WTC11 (cell line): ENCODE measurements at regions not wholly inside any gene's neighbourhood (a gene's known extent, or its start where the extent isn't known, plus 50 kb on each side); places are given as distances from the start of the nearest gene placed in this dataset.

ENCODE experiments used
- ATAC-seq: fragments of 200-7000 bp; cut with Tn5 transposase; 2 replicates; pipeline ENCODE4 v1.10.0; 2021; ENCODE audit warnings: mild to moderate bottlenecking, moderate library complexity
- CTCF ChIA-PET: fragments of 300-600 bp; sonication (Branson Sonifier 250); formaldehyde crosslinking; loops from one replicate; lab custom pipeline; 2021; ENCODE audit warnings: antibody characterized with exemption; lab: Charles Lee
- POLR2A ChIA-PET: fragments of 350-600 bp; sonication (Branson Sonifier 250); formaldehyde crosslinking; loops from one replicate; lab custom pipeline; 2021; ENCODE audit warnings: antibody characterized with exemption; lab: Charles Lee
- DNase-seq: peaks from one replicate; pipeline ENCODE4 v3.0.0; 2021; ENCODE audit warnings: low spot score
- H3K27ac Mint-ChIP-seq: 2 replicates; pipeline ENCODE4 v1.8.0; 2021; ENCODE audit warnings: mixed read lengths
- H3K27me3 Mint-ChIP-seq: 2 replicates; pipeline ENCODE4 v1.8.0; 2021; ENCODE audit warnings: low read depth, mild to moderate bottlenecking, moderate library complexity, mixed read lengths
- H3K36me3 Mint-ChIP-seq: 2 replicates; pipeline ENCODE4 v1.8.0; 2021; ENCODE audit warnings: mixed read lengths
- H3K4me1 Mint-ChIP-seq: 2 replicates; pipeline ENCODE4 v1.8.0; 2022; ENCODE audit warnings: mixed read lengths
- H3K4me3 Mint-ChIP-seq: 2 replicates; pipeline ENCODE4 v1.8.0; 2021; ENCODE audit warnings: mild to moderate bottlenecking, moderate library complexity, mixed read lengths
- H3K9me3 Mint-ChIP-seq: 2 replicates; pipeline ENCODE4 v1.8.0; 2021; ENCODE audit warnings: mixed read lengths
- AFF4 ChIP-seq: sonication (generic); formaldehyde crosslinking; IDR thresholded peaks from 2 replicates; pipeline ENCODE4 v1.8.1; 2023; ENCODE audit warnings: mild to moderate bottlenecking, missing genetic modification reagents, borderline replicate concordance
- E2F4 ChIP-seq: sonication (generic); formaldehyde crosslinking; IDR thresholded peaks from 2 replicates; pipeline ENCODE4 v1.8.1; 2022; ENCODE audit warnings: low read depth, mild to moderate bottlenecking, moderate library complexity, missing genetic modification reagents, borderline replicate concordance
- EMX1 ChIP-seq: fragments of 250-450 bp; sonication (Bioruptor Pico); IDR thresholded peaks from 2 replicates; pipeline ENCODE4 v1.8.0; 2021; ENCODE audit warnings: mild to moderate bottlenecking
- ETV6 ChIP-seq: sonication (generic); formaldehyde crosslinking; IDR thresholded peaks from 2 replicates; pipeline ENCODE4 v1.8.1; 2022; ENCODE audit warnings: mild to moderate bottlenecking, missing genetic modification reagents
- FOXJ3 ChIP-seq: sonication (generic); formaldehyde crosslinking; IDR thresholded peaks from 2 replicates; pipeline ENCODE4 v1.9.0; 2021; ENCODE audit warnings: missing genetic modification reagents, mild to moderate bottlenecking, borderline replicate concordance
- FOXP4 ChIP-seq: sonication (generic); formaldehyde crosslinking; IDR thresholded peaks from 2 replicates; pipeline ENCODE4 v1.8.0; 2022; ENCODE audit warnings: mild to moderate bottlenecking, missing genetic modification reagents
- JAZF1 ChIP-seq: fragments of 250-450 bp; sonication (Bioruptor Pico); IDR thresholded peaks from 2 replicates; pipeline ENCODE4 v1.9.0; 2021; ENCODE audit warnings: moderate library complexity, mild to moderate bottlenecking, inconsistent platforms
- MXD4 ChIP-seq: fragments of 250-450 bp; sonication (Bioruptor Pico); IDR thresholded peaks from 2 replicates; pipeline ENCODE4 v1.8.0; 2021; ENCODE audit warnings: mild to moderate bottlenecking, moderate library complexity, borderline replicate concordance
- NFATC4 ChIP-seq: fragments of 250-450 bp; sonication (Bioruptor Pico); IDR thresholded peaks from 2 replicates; pipeline ENCODE4 v1.9.0; 2021; ENCODE audit warnings: mild to moderate bottlenecking
- NFE2L1 ChIP-seq: sonication (generic); formaldehyde crosslinking; IDR thresholded peaks from 2 replicates; pipeline ENCODE4 v1.8.1; 2023; ENCODE audit warnings: missing genetic modification reagents
- NR1H2 ChIP-seq: sonication (generic); formaldehyde crosslinking; IDR thresholded peaks from 2 replicates; pipeline ENCODE4 v1.9.0; 2021; ENCODE audit warnings: mild to moderate bottlenecking, moderate library complexity, missing genetic modification reagents
- NR2C2 ChIP-seq: sonication (generic); formaldehyde crosslinking; IDR thresholded peaks from 2 replicates; pipeline ENCODE4 v1.8.0; 2022; ENCODE audit warnings: mild to moderate bottlenecking, missing genetic modification reagents
- NR3C1 ChIP-seq: sonication (generic); formaldehyde crosslinking; conservative IDR thresholded peaks from 2 replicates; pipeline ENCODE4 v1.8.1; 2023; ENCODE audit warnings: low read depth, mild to moderate bottlenecking, missing genetic modification reagents
- SP1 ChIP-seq: sonication (generic); formaldehyde crosslinking; conservative IDR thresholded peaks from 2 replicates; pipeline ENCODE4 v1.8.1; 2022; ENCODE audit warnings: missing genetic modification reagents
- TEAD4 ChIP-seq: sonication (generic); formaldehyde crosslinking; IDR thresholded peaks from 2 replicates; pipeline ENCODE4 v1.8.0; 2022; ENCODE audit warnings: mild to moderate bottlenecking, missing genetic modification reagents
- ZBTB21 ChIP-seq: sonication (generic); formaldehyde crosslinking; IDR thresholded peaks from 2 replicates; pipeline ENCODE4 v1.8.1; 2023; ENCODE audit warnings: mild to moderate bottlenecking, missing genetic modification reagents, borderline replicate concordance
- ZNF121 ChIP-seq: sonication (generic); formaldehyde crosslinking; IDR thresholded peaks from 2 replicates; pipeline ENCODE4 v1.8.0; 2023; ENCODE audit warnings: missing genetic modification reagents
- ZNF138 ChIP-seq: sonication (generic); formaldehyde crosslinking; conservative IDR thresholded peaks from 2 replicates; pipeline ENCODE4 v1.8.1; 2022; ENCODE audit warnings: mild to moderate bottlenecking, moderate library complexity, missing genetic modification reagents
- TF ChIP-seq, protein P1 (sequence below): sonication (generic); formaldehyde crosslinking; IDR thresholded peaks from 2 replicates; pipeline ENCODE4 v1.8.0; 2023; ENCODE audit warnings: missing genetic modification reagents
- TF ChIP-seq, protein P2 (sequence below): sonication (generic); formaldehyde crosslinking; IDR thresholded peaks from 2 replicates; pipeline ENCODE4 v1.8.1; 2022; ENCODE audit warnings: missing genetic modification reagents, borderline replicate concordance
- TF ChIP-seq, protein P3 (sequence below): sonication (generic); formaldehyde crosslinking; IDR thresholded peaks from 2 replicates; pipeline ENCODE4 v1.8.1; 2023; ENCODE audit warnings: mild to moderate bottlenecking, missing genetic modification reagents
- TF ChIP-seq, protein P4 (sequence below): fragments of 250-450 bp; sonication (Bioruptor Pico); IDR thresholded peaks from 2 replicates; pipeline ENCODE4 v1.9.0; 2021; ENCODE audit warnings: mild to moderate bottlenecking
- TF ChIP-seq, protein P5 (sequence below): sonication (generic); formaldehyde crosslinking; conservative IDR thresholded peaks from 2 replicates; pipeline ENCODE4 v1.8.1; 2022; ENCODE audit warnings: mild to moderate bottlenecking, missing genetic modification reagents
- TF ChIP-seq, protein P6 (sequence below): fragments of 250-450 bp; sonication (Bioruptor Pico); IDR thresholded peaks from 2 replicates; pipeline ENCODE4 v1.9.0; 2021; ENCODE audit warnings: moderate library complexity, mild to moderate bottlenecking, inconsistent platforms, borderline replicate concordance

DNA sequence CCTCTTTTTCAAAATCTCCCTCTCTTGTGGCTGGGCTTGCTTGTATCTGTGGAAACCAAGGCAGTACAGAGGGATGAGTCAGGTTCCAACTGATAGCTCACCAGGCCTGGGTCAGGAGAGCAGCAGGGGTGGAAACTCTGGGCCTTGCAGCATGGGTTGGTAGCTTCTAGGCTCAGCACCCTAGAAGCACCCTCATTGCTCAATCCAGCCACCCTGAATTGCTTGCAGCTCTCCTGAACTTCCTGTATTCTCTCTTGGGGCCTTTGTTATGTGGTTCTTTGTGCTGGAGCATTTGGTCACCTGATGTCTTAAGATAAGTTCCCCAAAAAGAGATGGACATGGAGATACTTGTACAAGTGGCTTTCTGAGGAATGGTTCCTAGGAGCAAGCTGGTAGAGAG lies 169.4 kb downstream of the IRX5 start:
- TF ChIP-seq EMX1 (CRISPR knock-in tag) (no peak), SP1 (no peak), NR1H2 (CRISPR knock-in tag) (no peak), NR3C1 (CRISPR knock-in tag) (no peak), TEAD4 (no peak), AFF4 (no peak), JAZF1 (CRISPR knock-in tag) (no peak), MXD4 (CRISPR knock-in tag) (no peak), NFATC4 (no peak), ZBTB21 (CRISPR knock-in tag) (no peak), ETV6 (CRISPR knock-in tag) (no peak), NR2C2 (CRISPR knock-in tag) (no peak)
- TF ChIP-seq, protein P1, sequence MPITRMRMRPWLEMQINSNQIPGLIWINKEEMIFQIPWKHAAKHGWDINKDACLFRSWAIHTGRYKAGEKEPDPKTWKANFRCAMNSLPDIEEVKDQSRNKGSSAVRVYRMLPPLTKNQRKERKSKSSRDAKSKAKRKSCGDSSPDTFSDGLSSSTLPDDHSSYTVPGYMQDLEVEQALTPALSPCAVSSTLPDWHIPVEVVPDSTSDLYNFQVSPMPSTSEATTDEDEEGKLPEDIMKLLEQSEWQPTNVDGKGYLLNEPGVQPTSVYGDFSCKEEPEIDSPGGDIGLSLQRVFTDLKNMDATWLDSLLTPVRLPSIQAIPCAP, result no peak
- TF ChIP-seq, protein P2, sequence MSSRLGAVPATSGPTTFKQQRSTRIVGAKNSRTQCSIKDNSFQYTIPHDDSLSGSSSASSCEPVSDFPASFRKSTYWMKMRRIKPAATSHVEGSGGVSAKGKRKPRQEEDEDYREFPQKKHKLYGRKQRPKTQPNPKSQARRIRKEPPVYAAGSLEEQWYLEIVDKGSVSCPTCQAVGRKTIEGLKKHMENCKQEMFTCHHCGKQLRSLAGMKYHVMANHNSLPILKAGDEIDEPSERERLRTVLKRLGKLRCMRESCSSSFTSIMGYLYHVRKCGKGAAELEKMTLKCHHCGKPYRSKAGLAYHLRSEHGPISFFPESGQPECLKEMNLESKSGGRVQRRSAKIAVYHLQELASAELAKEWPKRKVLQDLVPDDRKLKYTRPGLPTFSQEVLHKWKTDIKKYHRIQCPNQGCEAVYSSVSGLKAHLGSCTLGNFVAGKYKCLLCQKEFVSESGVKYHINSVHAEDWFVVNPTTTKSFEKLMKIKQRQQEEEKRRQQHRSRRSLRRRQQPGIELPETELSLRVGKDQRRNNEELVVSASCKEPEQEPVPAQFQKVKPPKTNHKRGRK (CRISPR knock-in tag), result no peak
- TF ChIP-seq, protein P3, sequence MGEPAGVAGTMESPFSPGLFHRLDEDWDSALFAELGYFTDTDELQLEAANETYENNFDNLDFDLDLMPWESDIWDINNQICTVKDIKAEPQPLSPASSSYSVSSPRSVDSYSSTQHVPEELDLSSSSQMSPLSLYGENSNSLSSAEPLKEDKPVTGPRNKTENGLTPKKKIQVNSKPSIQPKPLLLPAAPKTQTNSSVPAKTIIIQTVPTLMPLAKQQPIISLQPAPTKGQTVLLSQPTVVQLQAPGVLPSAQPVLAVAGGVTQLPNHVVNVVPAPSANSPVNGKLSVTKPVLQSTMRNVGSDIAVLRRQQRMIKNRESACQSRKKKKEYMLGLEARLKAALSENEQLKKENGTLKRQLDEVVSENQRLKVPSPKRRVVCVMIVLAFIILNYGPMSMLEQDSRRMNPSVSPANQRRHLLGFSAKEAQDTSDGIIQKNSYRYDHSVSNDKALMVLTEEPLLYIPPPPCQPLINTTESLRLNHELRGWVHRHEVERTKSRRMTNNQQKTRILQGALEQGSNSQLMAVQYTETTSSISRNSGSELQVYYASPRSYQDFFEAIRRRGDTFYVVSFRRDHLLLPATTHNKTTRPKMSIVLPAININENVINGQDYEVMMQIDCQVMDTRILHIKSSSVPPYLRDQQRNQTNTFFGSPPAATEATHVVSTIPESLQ (CRISPR knock-in tag), result no peak
- TF ChIP-seq, all 79 proteins: peak for 0
- Mint-ChIP-seq H3K4me1 (peaks cover 6% of the 10 kb centered on the region; the same call in 1 of the 2 replicates), H3K27me3 (no peaks in the 10 kb centered on the region), H3K36me3 (peaks cover 4% of the 10 kb centered on the region; the same call in 1 of the 2 replicates), H3K4me3 (no peak overlapping the region), H3K27ac (no peak overlapping the region), H3K9me3 (peaks cover 22% of the 10 kb centered on the region)
- DNase-seq (no peak), ATAC-seq (no peak)
- ChIA-PET POLR2A (no interaction called here), CTCF (no interaction called here)

GRCh38 chr16:55101026-55101425 lies 170.4 kb downstream of the IRX5 start:
- Mint-ChIP-seq H3K27me3 (no peaks in the 10 kb centered on the region), H3K36me3 (peaks cover 4% of the 10 kb centered on the region; the same call in 1 of the 2 replicates), H3K4me3 (no peak overlapping the region), H3K9me3 (peaks cover 22% of the 10 kb centered on the region), H3K4me1 (peaks cover 6% of the 10 kb centered on the region; the same call in 1 of the 2 replicates), H3K27ac (no peak overlapping the region)
- ChIA-PET POLR2A (no interaction called here), CTCF (interaction anchor here (1.0 kb wide), 1 partner anchor 66 kb away, joined by 3 read pairs; no protein-coding TSS in a partner anchor)
- DNase-seq (no peak), ATAC-seq (no peak)
- no peak for TF ChIP-seq ZNF121 (CRISPR knock-in tag)
- TF ChIP-seq JAZF1 (CRISPR knock-in tag), result no peak
- TF ChIP-seq, protein P4, sequence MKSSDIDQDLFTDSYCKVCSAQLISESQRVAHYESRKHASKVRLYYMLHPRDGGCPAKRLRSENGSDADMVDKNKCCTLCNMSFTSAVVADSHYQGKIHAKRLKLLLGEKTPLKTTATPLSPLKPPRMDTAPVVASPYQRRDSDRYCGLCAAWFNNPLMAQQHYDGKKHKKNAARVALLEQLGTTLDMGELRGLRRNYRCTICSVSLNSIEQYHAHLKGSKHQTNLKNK, result no peak
- TF ChIP-seq NFE2L1 (CRISPR knock-in tag), result no peak
- no peak for TF ChIP-seq E2F4 (CRISPR knock-in tag)
- TF ChIP-seq ZNF138 (CRISPR knock-in tag), result no peak
- TF ChIP-seq, protein P5, sequence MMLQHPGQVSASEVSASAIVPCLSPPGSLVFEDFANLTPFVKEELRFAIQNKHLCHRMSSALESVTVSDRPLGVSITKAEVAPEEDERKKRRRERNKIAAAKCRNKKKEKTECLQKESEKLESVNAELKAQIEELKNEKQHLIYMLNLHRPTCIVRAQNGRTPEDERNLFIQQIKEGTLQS, result no peak
- TF ChIP-seq FOXJ3 (CRISPR knock-in tag), result no peak
- TF ChIP-seq, protein P6, sequence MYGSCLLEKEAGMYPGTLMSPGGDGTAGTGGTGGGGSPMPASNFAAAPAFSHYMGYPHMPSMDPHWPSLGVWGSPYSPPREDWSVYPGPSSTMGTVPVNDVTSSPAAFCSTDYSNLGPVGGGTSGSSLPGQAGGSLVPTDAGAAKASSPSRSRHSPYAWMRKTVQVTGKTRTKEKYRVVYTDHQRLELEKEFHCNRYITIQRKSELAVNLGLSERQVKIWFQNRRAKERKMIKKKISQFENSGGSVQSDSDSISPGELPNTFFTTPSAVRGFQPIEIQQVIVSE (CRISPR knock-in tag), result no peak
- TF ChIP-seq FOXP4 (CRISPR knock-in tag), result no peak
